HUES48 (cell line): ENCODE measurements at regions not wholly inside any gene's neighbourhood (a gene's known extent, or its start where the extent isn't known, plus 50 kb on each side); places are given as distances from the start of the nearest gene placed in this dataset.
"Not testable (repeated sequence)": the region's sequence is repeated elsewhere in the genome, so short reads cannot be mapped to it uniquely, and the experiment has no call there.

Experiments
- H3K27ac ChIP-seq: one replicate; pipeline ENCODE4 v1.7.0; 2013; ENCODE audit warnings: low read depth, low read length, inconsistent platforms
- H3K27me3 ChIP-seq: 2 replicates; pipeline ENCODE4 v1.6.1; 2013; ENCODE audit warnings: mild to moderate bottlenecking, low read length; ENCODE audit not compliant: control insufficient read depth, insufficient read depth
- H3K36me3 ChIP-seq: 2 replicates; pipeline ENCODE4 v1.6.1; 2013; ENCODE audit warnings: low read length; ENCODE audit not compliant: control insufficient read depth, insufficient read depth
- H3K4me1 ChIP-seq: 2 replicates; pipeline ENCODE4 v1.6.1; 2013; ENCODE audit warnings: mild to moderate bottlenecking, low read length; ENCODE audit not compliant: control insufficient read depth, insufficient read depth
- H3K4me3 ChIP-seq: 2 replicates; pipeline ENCODE4 v1.5.1; 2013; ENCODE audit warnings: mild to moderate bottlenecking, low read depth, low read length
- H3K9ac ChIP-seq: 2 replicates; pipeline ENCODE4 v1.6.1; 2013; ENCODE audit warnings: mild to moderate bottlenecking, low read depth, low read length, moderate library complexity
- H3K9me3 ChIP-seq: 2 replicates; pipeline ENCODE4 v1.6.1; 2013; ENCODE audit warnings: low read length; ENCODE audit not compliant: control insufficient read depth, insufficient read depth

DNA sequence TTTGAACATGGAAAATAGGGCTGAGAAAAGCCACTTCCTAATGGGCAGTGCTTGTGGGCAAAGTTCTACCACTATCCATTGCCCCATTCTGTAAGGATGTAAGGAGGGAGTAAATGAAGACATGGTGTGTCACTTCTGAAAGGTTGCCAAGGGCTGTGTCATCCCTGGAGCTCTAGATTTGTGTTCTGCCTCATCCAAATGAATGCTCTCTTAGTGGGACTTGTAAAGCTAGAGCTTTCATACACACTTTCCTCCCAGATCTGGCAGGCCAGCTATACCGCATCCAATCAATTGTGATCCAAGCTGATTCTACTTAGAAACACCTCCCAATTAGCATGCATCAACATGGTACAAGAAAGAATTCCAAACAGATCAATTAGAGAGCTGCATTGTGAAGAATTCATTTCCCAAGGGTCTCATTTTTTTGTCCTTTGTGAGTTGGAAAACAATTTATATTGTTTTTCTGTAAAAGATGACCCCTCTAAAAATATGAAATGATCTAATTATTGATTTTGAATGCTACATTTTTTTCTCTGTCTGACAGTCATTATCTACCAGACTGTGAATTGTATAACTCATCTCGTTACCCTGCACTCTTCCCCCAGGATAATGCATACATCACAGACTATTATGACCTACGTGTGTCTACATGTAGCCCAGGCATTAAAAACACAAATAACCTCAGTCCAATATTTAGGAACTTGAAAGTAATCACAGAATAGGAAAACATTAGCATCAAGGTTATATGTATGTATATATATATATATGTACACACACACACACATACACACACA, 117.1 kb upstream of the DUSP10 start:
- Histone ChIP-seq H3K9me3 (no peaks in the 10 kb centered on the region), H3K27me3 (no peaks in the 10 kb centered on the region), H3K4me3 (no peak overlapping the region), H3K9ac (no peak overlapping the region), H3K4me1 (0 out of 2 replicates have a peak, but pooled peaks cover 4% of the 10 kb centered on the region), H3K27ac (no peak overlapping the region), H3K36me3 (no peaks in the 10 kb centered on the region)

DNA sequence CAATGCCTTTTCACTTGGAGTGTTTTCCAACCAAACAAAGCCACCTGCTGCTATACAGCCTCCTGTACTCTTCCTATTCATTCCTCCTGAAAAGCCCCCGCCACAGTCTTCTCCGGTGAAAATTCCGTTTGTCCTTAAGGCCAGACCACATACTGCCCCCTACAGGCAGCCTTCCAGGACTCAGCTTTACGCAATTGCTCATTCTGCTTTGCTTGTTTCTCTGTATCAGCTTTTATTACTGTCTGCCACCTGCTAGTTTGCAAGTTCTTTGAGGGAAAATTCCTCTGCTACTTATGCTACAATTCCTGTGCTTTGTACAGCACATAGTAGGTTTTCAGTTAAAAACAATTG, 115.2 kb upstream of the DUSP10 start:
- H3K4me1 ChIP-seq, H3K9me3 ChIP-seq, H3K4me3 ChIP-seq, H3K9ac ChIP-seq, H3K27me3 ChIP-seq, H3K36me3 ChIP-seq, H3K27ac ChIP-seq: not testable (repeated sequence)

DNA sequence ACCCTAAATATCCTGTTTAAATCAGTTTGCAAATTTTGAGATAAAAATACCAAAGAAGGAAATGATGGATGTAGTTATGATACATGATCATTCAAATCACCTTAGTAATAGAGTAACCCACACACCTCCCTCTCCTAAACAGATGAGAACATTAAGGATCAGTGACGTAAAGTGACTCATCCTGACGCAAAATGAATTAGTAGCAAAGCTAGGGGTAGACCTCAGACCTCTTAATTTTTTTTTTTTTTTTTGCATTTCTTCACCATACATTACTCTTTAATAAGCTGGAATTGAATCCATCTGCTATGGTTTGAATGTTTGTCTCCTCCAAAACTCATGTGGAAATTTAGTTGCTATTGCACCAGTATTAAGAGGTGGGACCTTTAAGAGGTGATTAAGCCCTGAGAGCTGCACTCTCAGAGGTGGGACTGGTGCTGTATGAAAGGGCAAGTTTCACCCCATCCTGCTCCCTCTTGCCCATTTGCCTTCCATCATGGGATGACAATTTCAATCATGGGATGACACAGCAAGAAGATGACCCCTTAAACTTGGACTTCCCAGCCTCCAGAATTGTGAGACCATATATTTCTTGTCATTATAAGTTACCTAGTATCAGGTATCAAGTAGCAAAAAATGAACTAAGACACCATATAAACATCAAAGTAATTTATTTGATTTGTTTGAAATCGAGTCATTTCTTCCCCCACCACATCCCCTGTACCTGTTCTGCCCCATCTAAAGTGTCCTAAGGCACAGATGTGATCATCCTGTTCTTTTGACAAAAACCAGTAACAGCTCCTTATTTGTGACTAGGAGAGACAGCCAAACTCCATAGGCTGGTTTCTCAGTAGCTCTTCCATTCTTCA, 114.6 kb upstream of the DUSP10 start:
- H3K27ac ChIP-seq: no peak overlapping the region
- no peaks in the 10 kb centered on the region for H3K36me3 ChIP-seq
- H3K9me3 ChIP-seq: no peaks in the 10 kb centered on the region

DNA sequence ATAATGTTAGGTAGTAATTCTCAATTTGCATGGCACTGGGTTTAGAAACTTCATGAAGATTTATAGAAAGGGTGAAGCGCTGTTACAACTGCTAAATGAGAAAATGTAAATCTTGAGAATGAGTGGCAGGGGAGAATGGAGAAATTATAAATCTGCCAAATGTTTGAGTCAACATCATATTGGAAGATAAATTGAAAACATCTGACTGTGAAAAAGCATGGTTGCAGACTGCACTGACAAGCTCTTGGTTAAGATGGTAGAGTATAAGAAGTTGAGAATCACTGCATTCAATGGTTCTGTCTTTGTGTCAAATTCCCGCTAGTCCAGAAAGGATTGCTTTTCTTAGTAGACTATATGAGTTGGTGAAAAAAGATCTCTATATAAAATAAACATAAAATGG, 113.3 kb upstream of the DUSP10 start:
- Histone ChIP-seq H3K4me1 (0 out of 2 replicates have a peak, but pooled peaks cover 4% of the 10 kb centered on the region), H3K27ac (no peak overlapping the region), H3K9me3 (no peaks in the 10 kb centered on the region), H3K9ac (no peak overlapping the region), H3K27me3 (no peaks in the 10 kb centered on the region), H3K4me3 (no peak overlapping the region), H3K36me3 (no peaks in the 10 kb centered on the region)

More for the DNA sequence above, 114.6 kb upstream of the DUSP10 start:
- Histone ChIP-seq H3K4me3 (no peak overlapping the region), H3K27me3 (no peaks in the 10 kb centered on the region), H3K9ac (no peak overlapping the region), H3K4me1 (0 out of 2 replicates have a peak, but pooled peaks cover 4% of the 10 kb centered on the region)

DNA sequence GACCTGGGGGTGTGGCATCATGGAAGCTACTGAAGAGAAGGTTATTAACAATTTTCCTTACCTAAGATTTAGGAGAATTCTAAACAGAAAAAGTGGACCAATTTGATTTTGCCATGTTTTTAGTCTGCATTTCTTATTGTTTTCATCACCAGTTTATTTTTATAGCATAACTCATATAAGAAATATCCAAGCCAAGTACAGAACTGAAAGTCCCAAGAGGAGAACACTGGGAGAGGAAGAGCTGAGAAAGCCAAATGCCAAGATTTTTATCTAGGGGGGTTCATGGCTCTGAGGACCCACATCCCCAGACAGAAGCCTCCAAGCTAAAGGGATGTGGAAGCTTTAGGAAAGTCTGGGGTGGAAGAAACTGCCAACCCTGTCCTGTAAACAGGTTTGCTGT, 109.4 kb upstream of the DUSP10 start:
- H3K27me3 ChIP-seq: no peaks in the 10 kb centered on the region
- no peak overlapping the region for H3K9ac ChIP-seq
- H3K4me3 ChIP-seq: no peak overlapping the region
- no peaks in the 10 kb centered on the region for H3K36me3 ChIP-seq
- no peaks in the 10 kb centered on the region for H3K9me3 ChIP-seq
- no peak overlapping the region for H3K27ac ChIP-seq
- no peaks in the 10 kb centered on the region for H3K4me1 ChIP-seq

DNA sequence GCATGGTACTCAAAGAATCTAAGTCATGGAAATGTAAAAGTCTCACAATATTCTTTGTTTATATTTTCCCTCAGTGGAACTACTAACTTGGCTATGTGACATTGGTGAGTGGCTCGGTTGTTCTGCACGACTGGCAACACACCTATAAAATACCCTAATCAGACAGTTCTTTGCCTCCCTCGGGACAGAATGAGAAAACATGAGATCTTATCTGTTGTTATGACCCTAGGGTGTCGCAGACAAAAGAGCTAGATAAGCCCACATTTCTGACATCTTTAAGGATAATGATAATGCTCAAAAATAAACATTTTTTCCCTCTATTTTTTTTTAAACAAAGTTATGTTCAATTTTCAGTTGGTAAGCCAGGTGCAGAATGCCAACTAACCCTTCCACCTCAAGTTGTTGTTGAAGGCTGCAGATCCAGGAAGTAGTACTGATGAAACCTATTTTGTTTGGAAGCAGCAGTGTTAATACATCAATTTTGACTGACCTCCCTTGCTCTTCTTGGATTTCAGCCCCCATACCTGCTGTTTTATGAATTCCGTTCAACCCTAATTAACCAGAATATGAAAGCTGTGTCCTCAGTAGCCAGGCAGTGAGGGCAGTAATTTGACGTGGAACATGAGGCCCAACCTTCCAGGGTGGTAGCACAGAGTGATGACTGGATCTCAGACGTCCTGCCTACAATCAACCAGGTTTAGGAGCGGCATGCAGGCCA, 108.7 kb upstream of the DUSP10 start:
- H3K27ac ChIP-seq: no peak overlapping the region

DNA sequence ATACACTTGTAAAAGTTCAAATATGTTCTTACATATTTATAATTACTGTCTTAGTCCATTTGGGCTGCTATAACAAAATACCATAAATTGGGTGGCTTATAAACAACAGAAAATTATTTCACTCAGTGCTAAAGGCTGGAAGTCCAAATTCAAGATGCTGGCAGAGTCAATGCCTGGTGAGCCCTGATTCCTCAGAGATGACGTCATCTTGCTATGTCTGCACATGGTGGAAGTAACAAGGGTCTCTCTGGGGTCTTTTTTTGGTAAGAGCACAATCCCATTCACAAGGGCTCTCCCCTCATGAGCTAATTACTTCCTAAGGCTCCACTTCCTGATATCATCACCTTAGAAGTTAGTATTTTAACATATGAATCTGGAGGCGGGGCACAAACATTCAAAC, 108.0 kb upstream of the DUSP10 start:
- no peak overlapping the region for H3K4me3 ChIP-seq
- H3K9ac ChIP-seq: no peak overlapping the region
- no peaks in the 10 kb centered on the region for H3K4me1 ChIP-seq
- no peaks in the 10 kb centered on the region for H3K9me3 ChIP-seq
- H3K27me3 ChIP-seq: no peaks in the 10 kb centered on the region
- no peak overlapping the region for H3K27ac ChIP-seq
- H3K36me3 ChIP-seq: no peaks in the 10 kb centered on the region

More for the DNA sequence above, 108.7 kb upstream of the DUSP10 start:
- Histone ChIP-seq H3K36me3 (no peaks in the 10 kb centered on the region), H3K9me3 (no peaks in the 10 kb centered on the region), H3K4me1 (no peaks in the 10 kb centered on the region), H3K9ac (no peak overlapping the region), H3K4me3 (no peak overlapping the region), H3K27me3 (no peaks in the 10 kb centered on the region)

DNA sequence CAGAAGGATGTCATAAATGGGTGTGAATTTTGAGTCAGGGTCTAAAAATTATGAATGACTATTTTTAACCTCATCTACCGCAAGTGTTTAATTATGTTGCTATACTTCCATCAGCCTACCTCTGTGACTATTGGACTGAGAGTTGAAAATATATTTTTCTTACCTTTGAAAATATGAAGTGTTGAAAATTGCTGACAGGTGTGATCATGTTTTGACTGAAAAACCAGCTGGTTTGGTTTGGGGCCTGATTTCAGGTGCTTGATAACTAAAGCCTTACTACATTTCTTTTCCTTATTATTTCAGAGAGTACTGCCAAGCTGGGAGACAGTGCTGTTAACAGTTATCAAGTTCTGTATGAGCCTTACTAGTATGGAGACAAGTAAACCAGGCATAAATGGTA, 107.2 kb upstream of the DUSP10 start:
- Histone ChIP-seq H3K9ac (no peak overlapping the region), H3K27ac (no peak overlapping the region), H3K36me3 (no peaks in the 10 kb centered on the region), H3K27me3 (no peaks in the 10 kb centered on the region), H3K4me3 (no peak overlapping the region), H3K4me1 (no peaks in the 10 kb centered on the region), H3K9me3 (no peaks in the 10 kb centered on the region)

DNA sequence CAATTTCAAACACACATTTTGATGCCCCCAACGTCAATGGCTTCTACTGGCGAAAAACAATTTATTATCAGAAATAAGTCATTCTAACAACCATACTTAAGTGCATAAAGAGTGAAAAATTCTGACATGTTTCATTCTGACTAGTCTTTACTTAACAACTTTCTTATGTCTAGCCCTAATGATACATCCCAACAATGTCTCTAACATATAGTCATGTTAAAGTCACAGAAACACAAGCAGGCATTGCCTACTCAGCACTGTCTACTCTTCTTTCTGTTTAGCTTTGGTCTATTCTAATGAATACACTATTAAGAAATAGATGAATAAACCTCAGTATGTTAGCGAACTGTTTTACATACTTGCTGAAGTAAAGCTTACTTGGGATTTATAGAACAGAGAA, 105.8 kb upstream of the DUSP10 start:
- Histone ChIP-seq H3K27me3 (no peaks in the 10 kb centered on the region), H3K4me1 (no peaks in the 10 kb centered on the region), H3K36me3 (no peaks in the 10 kb centered on the region), H3K27ac (no peak overlapping the region), H3K9me3 (no peaks in the 10 kb centered on the region), H3K9ac (no peak overlapping the region), H3K4me3 (no peak overlapping the region)

DNA sequence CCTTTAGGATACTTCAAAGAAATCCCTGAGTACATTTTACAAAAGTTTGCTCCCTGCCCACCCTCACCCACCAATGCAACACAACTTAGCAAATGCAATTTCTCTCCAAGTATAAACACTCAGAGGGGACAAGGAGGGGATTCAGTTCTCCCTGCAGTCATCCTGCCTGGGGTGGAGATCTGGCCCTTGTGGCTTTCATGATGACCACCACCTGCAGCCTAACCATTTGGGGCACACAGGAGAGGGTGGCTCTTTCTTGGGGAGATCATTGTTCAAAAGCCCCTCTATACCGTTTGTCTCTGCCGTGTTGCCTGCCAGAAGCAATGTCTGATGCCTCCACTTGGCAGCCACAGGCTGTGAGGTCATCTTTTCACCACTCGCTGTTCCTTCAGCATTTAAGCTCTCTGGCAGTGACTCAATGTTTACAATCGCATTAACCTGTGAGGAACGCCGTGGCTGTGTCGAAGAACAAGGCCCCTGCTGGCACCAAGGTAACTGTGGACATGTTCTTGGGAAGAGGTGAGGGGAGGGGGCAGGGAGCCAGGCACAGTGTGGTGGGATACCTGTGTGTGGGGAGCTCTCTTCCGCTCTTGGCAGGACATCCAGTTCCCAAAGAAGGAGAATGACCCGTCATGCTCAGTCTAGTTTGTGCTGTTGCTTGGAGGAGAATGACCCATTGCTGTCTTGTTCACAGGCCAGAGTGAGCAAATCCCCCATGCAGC, 103.9 kb upstream of the DUSP10 start:
- H3K27ac ChIP-seq: no peak overlapping the region
- H3K9ac ChIP-seq: no peak overlapping the region
- no peaks in the 10 kb centered on the region for H3K36me3 ChIP-seq
- no peaks in the 10 kb centered on the region for H3K9me3 ChIP-seq
- H3K4me3 ChIP-seq: no peak overlapping the region
- H3K27me3 ChIP-seq: no peaks in the 10 kb centered on the region
- no peaks in the 10 kb centered on the region for H3K4me1 ChIP-seq
